OCI-LY3 (cell line): ENCODE measurements at regions not wholly inside any gene's neighbourhood (a gene's known extent, or its start where the extent isn't known, plus 50 kb on each side); places are given as distances from the start of the nearest gene placed in this dataset.
A peak's percentile ranks its signal among the peaks of the same experiment; 100 is the strongest.

Source experiments
- CTCF ChIP-seq: fragments of 200-600, 300-600 bp; sonication (generic); IDR thresholded peaks from 2 replicates; pipeline ENCODE4 v1.5.1; 2014; ENCODE audit warnings: antibody characterized with exemption, low read length, low read depth
- EZH2phosphoT487 ChIP-seq: fragments of 200-600 bp; shearing (Covaris generic); IDR thresholded peaks from 2 replicates; pipeline ENCODE4 v1.6.1; 2018; ENCODE audit warnings: antibody characterized with exemption, mixed run types, low read depth

DNA sequence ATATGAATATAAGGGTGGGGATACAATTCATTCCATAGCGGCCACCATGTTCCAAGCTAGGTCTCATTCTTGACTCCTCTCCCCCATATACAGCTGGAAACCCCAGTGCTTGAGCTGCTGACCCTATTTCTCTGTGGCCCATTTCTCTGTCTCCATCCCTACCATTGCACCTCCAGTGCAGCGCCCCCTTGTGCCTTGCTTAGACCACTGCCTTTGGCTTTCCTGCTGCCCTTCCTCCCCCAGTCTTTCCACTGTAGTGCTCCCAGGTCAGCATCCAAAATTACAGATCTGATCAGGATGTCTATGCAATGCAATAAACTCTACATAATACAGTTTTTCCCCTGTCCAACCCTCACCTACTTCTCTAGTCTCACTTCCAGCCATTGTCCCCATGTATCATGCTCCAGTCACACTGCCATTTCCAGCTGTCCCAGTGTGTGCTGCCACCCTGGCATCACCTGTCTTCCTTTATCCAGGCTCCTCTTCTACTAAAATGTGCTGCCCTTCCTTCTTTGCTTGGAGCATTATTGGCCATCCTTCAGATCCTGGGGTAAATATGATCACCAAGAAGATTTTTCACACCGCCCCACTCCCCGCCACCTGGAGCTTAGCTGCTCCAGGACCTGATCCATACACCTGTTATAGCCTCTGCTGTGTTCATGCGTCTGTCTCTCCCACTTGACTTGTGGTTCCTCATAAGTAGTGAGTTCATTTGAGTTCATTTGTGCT lies 199.4 kb upstream of the IPO5 start:
- peak; percentile 30; the same call in 1 of the 2 replicates for TF ChIP-seq CTCF
- no peak for TF ChIP-seq EZH2phosphoT487
